ENCODE measurements at regions not wholly inside any gene's neighbourhood (a gene's known extent, or its start where the extent isn't known, plus 50 kb on each side); places are given as distances from the start of the nearest gene placed in this dataset.
"Not testable (repeated sequence)": the region's sequence is repeated elsewhere in the genome, so short reads cannot be mapped to it uniquely, and the experiment has no call there.

GRCh38 chr6:164610859-164611258 lies 698.5 kb downstream of the C6orf118 start:
- DNase-seq; H3K36me3 ChIP-seq (replicated peaks; ENCODE audit: control insufficient read depth, insufficient read depth, low read length); H3K4me3 ChIP-seq (ENCODE audit: insufficient read depth, low read depth, low read length); H3K27me3 ChIP-seq (ENCODE audit: control insufficient read depth, insufficient read depth, low read length): not testable (repeated sequence)

GRCh38 chr6:164602415-164602814 lies 707.0 kb downstream of the C6orf118 start:
- not testable (repeated sequence) for H3K27me3 ChIP-seq (ENCODE audit: control insufficient read depth, insufficient read depth, low read length); DNase-seq; H3K36me3 ChIP-seq (replicated peaks; ENCODE audit: control insufficient read depth, insufficient read depth, low read length); H3K4me3 ChIP-seq (ENCODE audit: insufficient read depth, low read depth, low read length)

- H3K4me3 ChIP-seq (ENCODE audit: insufficient read depth, low read depth, low read length) = no peak overlapping the region
- H3K27me3 ChIP-seq (ENCODE audit: control insufficient read depth, insufficient read depth, low read length) = no peaks in the 10 kb centered on the region
- H3K36me3 ChIP-seq (replicated peaks; ENCODE audit: control insufficient read depth, insufficient read depth, low read length) = no peaks in the 10 kb centered on the region
- DNase-seq = no peak
Measured at GRCh38 chr6:164581563-164581962, 727.8 kb downstream of the C6orf118 start.

GRCh38 chr6:164579035-164579434 lies 730.4 kb downstream of the C6orf118 start:
- no peak overlapping the region for H3K4me3 ChIP-seq (ENCODE audit: insufficient read depth, low read depth, low read length)
- H3K36me3 ChIP-seq (replicated peaks; ENCODE audit: control insufficient read depth, insufficient read depth, low read length) = no peaks in the 10 kb centered on the region
- no peaks in the 10 kb centered on the region for H3K27me3 ChIP-seq (ENCODE audit: control insufficient read depth, insufficient read depth, low read length)
- no peak for DNase-seq

GRCh38 chr6:164578616-164579015 lies 730.8 kb downstream of the C6orf118 start:
- H3K36me3 ChIP-seq (replicated peaks; ENCODE audit: control insufficient read depth, insufficient read depth, low read length) = no peaks in the 10 kb centered on the region
- DNase-seq = no peak
- H3K4me3 ChIP-seq (ENCODE audit: insufficient read depth, low read depth, low read length) = no peak overlapping the region
- H3K27me3 ChIP-seq (ENCODE audit: control insufficient read depth, insufficient read depth, low read length) = no peaks in the 10 kb centered on the region

- no peak overlapping the region for H3K4me3 ChIP-seq (ENCODE audit: insufficient read depth, low read depth, low read length)
- no peak for DNase-seq
- no peaks in the 10 kb centered on the region for H3K36me3 ChIP-seq (replicated peaks; ENCODE audit: control insufficient read depth, insufficient read depth, low read length)
- H3K27me3 ChIP-seq (ENCODE audit: control insufficient read depth, insufficient read depth, low read length) = no peaks in the 10 kb centered on the region
Measured at GRCh38 chr6:164570801-164571200, 738.6 kb downstream of the C6orf118 start.

- Histone ChIP-seq H3K4me3 (ENCODE audit: insufficient read depth, low read depth, low read length) (no peak overlapping the region), H3K27me3 (ENCODE audit: control insufficient read depth, insufficient read depth, low read length) (no peaks in the 10 kb centered on the region), H3K36me3 (replicated peaks; ENCODE audit: control insufficient read depth, insufficient read depth, low read length) (no peaks in the 10 kb centered on the region)
- no peak for DNase-seq
Measured at GRCh38 chr6:164569509-164569908, 739.9 kb downstream of the C6orf118 start.

GRCh38 chr6:164563924-164564323 lies 745.5 kb downstream of the C6orf118 start:
- Histone ChIP-seq H3K27me3 (ENCODE audit: control insufficient read depth, insufficient read depth, low read length) (no peaks in the 10 kb centered on the region), H3K4me3 (ENCODE audit: insufficient read depth, low read depth, low read length) (no peak overlapping the region), H3K36me3 (replicated peaks; ENCODE audit: control insufficient read depth, insufficient read depth, low read length) (no peaks in the 10 kb centered on the region; the same call in 1 of the 2 replicates)
- DNase-seq = no peak

GRCh38 chr6:164561656-164562055 lies 747.7 kb downstream of the C6orf118 start:
- H3K27me3 ChIP-seq (ENCODE audit: control insufficient read depth, insufficient read depth, low read length) = no peaks in the 10 kb centered on the region
- H3K36me3 ChIP-seq (replicated peaks; ENCODE audit: control insufficient read depth, insufficient read depth, low read length) = no peaks in the 10 kb centered on the region; the same call in 1 of the 2 replicates
- no peak for DNase-seq
- no peak overlapping the region for H3K4me3 ChIP-seq (ENCODE audit: insufficient read depth, low read depth, low read length)

GRCh38 chr6:164554700-164555476 lies 754.5 kb downstream of the C6orf118 start:
- H3K36me3 ChIP-seq (replicated peaks; ENCODE audit: control insufficient read depth, insufficient read depth, low read length) = no peaks in the 10 kb centered on the region
- H3K4me3 ChIP-seq (ENCODE audit: insufficient read depth, low read depth, low read length) = no peak overlapping the region
- H3K27me3 ChIP-seq (ENCODE audit: control insufficient read depth, insufficient read depth, low read length) = no peaks in the 10 kb centered on the region
- no peak for DNase-seq

GRCh38 chr6:164554226-164554625 lies 755.2 kb downstream of the C6orf118 start:
- no peaks in the 10 kb centered on the region for H3K36me3 ChIP-seq (replicated peaks; ENCODE audit: control insufficient read depth, insufficient read depth, low read length)
- H3K4me3 ChIP-seq (ENCODE audit: insufficient read depth, low read depth, low read length) = no peak overlapping the region
- H3K27me3 ChIP-seq (ENCODE audit: control insufficient read depth, insufficient read depth, low read length) = no peaks in the 10 kb centered on the region
- no peak for DNase-seq

GRCh38 chr6:164551706-164552105 lies 757.7 kb downstream of the C6orf118 start:
- no peak for DNase-seq
- Histone ChIP-seq H3K4me3 (ENCODE audit: insufficient read depth, low read depth, low read length) (no peak overlapping the region), H3K27me3 (ENCODE audit: control insufficient read depth, insufficient read depth, low read length) (no peaks in the 10 kb centered on the region), H3K36me3 (replicated peaks; ENCODE audit: control insufficient read depth, insufficient read depth, low read length) (no peaks in the 10 kb centered on the region)

GRCh38 chr6:164547076-164547475 lies 762.3 kb downstream of the C6orf118 start:
- no peaks in the 10 kb centered on the region for H3K27me3 ChIP-seq (ENCODE audit: control insufficient read depth, insufficient read depth, low read length)
- H3K36me3 ChIP-seq (replicated peaks; ENCODE audit: control insufficient read depth, insufficient read depth, low read length) = no peaks in the 10 kb centered on the region
- no peak overlapping the region for H3K4me3 ChIP-seq (ENCODE audit: insufficient read depth, low read depth, low read length)
- DNase-seq = no peak

GRCh38 chr6:164546263-164546662 lies 763.1 kb downstream of the C6orf118 start:
- DNase-seq = no peak
- no peaks in the 10 kb centered on the region for H3K36me3 ChIP-seq (replicated peaks; ENCODE audit: control insufficient read depth, insufficient read depth, low read length)
- no peak overlapping the region for H3K4me3 ChIP-seq (ENCODE audit: insufficient read depth, low read depth, low read length)
- H3K27me3 ChIP-seq (ENCODE audit: control insufficient read depth, insufficient read depth, low read length) = no peaks in the 10 kb centered on the region

GRCh38 chr6:164534070-164534766 lies 775.2 kb downstream of the C6orf118 start:
- DNase-seq = no peak
- Histone ChIP-seq H3K4me3 (ENCODE audit: insufficient read depth, low read depth, low read length) (no peak overlapping the region), H3K36me3 (replicated peaks; ENCODE audit: control insufficient read depth, insufficient read depth, low read length) (no peaks in the 10 kb centered on the region), H3K27me3 (ENCODE audit: control insufficient read depth, insufficient read depth, low read length) (no peaks in the 10 kb centered on the region)
